ENCODE measurements at regions not wholly inside any gene's neighbourhood (a gene's known extent, or its start where the extent isn't known, plus 50 kb on each side); places are given as distances from the start of the nearest gene placed in this dataset.

GRCh38 chr15:54820098-54820497 lies 376.6 kb downstream of the RSL24D1 start:
- TF ChIP-seq, protein P1, sequence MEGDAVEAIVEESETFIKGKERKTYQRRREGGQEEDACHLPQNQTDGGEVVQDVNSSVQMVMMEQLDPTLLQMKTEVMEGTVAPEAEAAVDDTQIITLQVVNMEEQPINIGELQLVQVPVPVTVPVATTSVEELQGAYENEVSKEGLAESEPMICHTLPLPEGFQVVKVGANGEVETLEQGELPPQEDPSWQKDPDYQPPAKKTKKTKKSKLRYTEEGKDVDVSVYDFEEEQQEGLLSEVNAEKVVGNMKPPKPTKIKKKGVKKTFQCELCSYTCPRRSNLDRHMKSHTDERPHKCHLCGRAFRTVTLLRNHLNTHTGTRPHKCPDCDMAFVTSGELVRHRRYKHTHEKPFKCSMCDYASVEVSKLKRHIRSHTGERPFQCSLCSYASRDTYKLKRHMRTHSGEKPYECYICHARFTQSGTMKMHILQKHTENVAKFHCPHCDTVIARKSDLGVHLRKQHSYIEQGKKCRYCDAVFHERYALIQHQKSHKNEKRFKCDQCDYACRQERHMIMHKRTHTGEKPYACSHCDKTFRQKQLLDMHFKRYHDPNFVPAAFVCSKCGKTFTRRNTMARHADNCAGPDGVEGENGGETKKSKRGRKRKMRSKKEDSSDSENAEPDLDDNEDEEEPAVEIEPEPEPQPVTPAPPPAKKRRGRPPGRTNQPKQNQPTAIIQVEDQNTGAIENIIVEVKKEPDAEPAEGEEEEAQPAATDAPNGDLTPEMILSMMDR (IDR thresholded peaks at IDR 0.05): no peak
- no peak for TF ChIP-seq POLR2A (IDR thresholded peaks at IDR 0.05)
- no peak for TF ChIP-seq POLR2AphosphoS5 (IDR thresholded peaks at IDR 0.05)
- no peak for TF ChIP-seq EP300 (IDR thresholded peaks at IDR 0.05)
